ENCODE measurements at regions not wholly inside any gene's neighbourhood (a gene's known extent, or its start where the extent isn't known, plus 50 kb on each side); places are given as distances from the start of the nearest gene placed in this dataset.

DNA sequence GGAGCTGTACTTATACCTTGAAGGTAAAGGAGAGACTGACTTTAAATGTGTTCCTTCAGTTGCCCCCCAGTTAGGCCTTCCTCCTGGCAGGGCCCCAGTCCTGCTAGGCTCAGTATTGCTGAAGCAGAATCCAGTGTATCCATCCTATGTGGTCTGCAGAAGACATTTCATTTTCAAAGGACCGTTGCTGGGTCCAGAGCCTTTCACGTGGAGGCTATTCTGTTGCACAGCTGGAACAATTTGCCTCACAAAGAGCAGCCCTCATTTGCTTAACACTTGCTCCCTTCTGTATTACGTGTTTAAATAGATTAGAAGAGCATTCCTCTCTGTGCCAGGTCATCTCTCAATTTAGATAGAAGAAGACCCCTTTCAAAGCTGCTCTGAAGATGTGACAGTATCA lies 78.9 kb upstream of the CFAP20DC start:
- H3K79me2 ChIP-seq (ENCODE audit: low read depth) = no peaks in the 10 kb centered on the region
- H3K4me2 ChIP-seq = no peak overlapping the region
- TF ChIP-seq, protein P1, sequence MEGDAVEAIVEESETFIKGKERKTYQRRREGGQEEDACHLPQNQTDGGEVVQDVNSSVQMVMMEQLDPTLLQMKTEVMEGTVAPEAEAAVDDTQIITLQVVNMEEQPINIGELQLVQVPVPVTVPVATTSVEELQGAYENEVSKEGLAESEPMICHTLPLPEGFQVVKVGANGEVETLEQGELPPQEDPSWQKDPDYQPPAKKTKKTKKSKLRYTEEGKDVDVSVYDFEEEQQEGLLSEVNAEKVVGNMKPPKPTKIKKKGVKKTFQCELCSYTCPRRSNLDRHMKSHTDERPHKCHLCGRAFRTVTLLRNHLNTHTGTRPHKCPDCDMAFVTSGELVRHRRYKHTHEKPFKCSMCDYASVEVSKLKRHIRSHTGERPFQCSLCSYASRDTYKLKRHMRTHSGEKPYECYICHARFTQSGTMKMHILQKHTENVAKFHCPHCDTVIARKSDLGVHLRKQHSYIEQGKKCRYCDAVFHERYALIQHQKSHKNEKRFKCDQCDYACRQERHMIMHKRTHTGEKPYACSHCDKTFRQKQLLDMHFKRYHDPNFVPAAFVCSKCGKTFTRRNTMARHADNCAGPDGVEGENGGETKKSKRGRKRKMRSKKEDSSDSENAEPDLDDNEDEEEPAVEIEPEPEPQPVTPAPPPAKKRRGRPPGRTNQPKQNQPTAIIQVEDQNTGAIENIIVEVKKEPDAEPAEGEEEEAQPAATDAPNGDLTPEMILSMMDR (conservative IDR thresholded peaks at IDR 0.05) = no peak
- TF ChIP-seq EZH2 (IDR thresholded peaks at IDR 0.05; ENCODE audit: low read depth) = no peak
- no peaks in the 10 kb centered on the region for H4K20me1 ChIP-seq (ENCODE audit: insufficient read depth)
- no TSS peak for BruUV-seq (replicated peaks)
- CTCF ChIA-PET = no interaction called here
- no peaks in the 10 kb centered on the region for H3F3A ChIP-seq (ENCODE audit: insufficient read depth, low read depth)
- H2AFZ ChIP-seq = no peak overlapping the region
- intact Hi-C loops (cut with micrococcal nuclease; ENCODE audit: unreplicated experiment) = no loop called here
- H3K4me3 ChIP-seq = no peak overlapping the region
- no peak overlapping the region for H3K27ac ChIP-seq
- H3K4me1 ChIP-seq (replicated peaks; ENCODE audit: insufficient read depth) = no peaks in the 10 kb centered on the region
- H3K27me3 ChIP-seq (ENCODE audit: insufficient read depth, low read depth) = no peaks in the 10 kb centered on the region
- H3K9me3 ChIP-seq (ENCODE audit: insufficient read depth, low read depth) = 0 out of 2 replicates have a peak, but pooled peaks cover under 1% of the 10 kb centered on the region
- H3K9me2 ChIP-seq (ENCODE audit: insufficient read depth) = 0 out of 2 replicates have a peak, but pooled peaks cover under 1% of the 10 kb centered on the region
- H3K36me3 ChIP-seq (ENCODE audit: low read depth) = no peaks in the 10 kb centered on the region; the same call in 1 of the 2 replicates
- POLR2A ChIA-PET (ENCODE audit: unreplicated experiment) = no interaction called here
- DNase-seq = no peak

DNA sequence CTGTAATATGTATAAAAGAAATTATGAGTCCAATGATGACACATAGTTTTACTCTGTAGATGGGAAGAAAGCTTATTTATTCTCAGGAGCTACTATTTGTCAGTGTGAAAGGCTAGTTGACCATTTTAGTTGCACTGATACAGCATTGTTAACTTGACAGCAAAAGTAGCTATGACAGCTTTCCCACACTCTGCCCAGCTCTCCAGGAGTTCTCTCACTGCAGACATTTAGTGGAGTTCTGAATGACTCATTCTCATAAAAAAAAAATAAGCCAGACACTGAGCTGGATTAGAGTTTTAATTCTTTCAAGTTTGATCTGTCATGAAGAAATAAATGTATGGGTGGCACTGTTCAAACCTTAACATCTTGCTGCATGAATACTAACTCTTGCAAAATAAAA lies 77.2 kb upstream of the CFAP20DC start:
- H3K36me3 ChIP-seq (ENCODE audit: low read depth) = no peaks in the 10 kb centered on the region; the same call in 1 of the 2 replicates
- TF ChIP-seq EZH2 (IDR thresholded peaks at IDR 0.05; ENCODE audit: low read depth) = no peak
- TF ChIP-seq, protein P1 (conservative IDR thresholded peaks at IDR 0.05) = no peak
- no peak overlapping the region for H3K27ac ChIP-seq
- POLR2A ChIA-PET (ENCODE audit: unreplicated experiment) = no interaction called here
- no peaks in the 10 kb centered on the region for H4K20me1 ChIP-seq (ENCODE audit: insufficient read depth)
- H3K79me2 ChIP-seq (ENCODE audit: low read depth) = no peaks in the 10 kb centered on the region
- no peaks in the 10 kb centered on the region for H3K27me3 ChIP-seq (ENCODE audit: insufficient read depth, low read depth)
- intact Hi-C loops (cut with micrococcal nuclease; ENCODE audit: unreplicated experiment) = no loop called here
- no peak overlapping the region for H3K4me2 ChIP-seq
- H3K4me1 ChIP-seq (replicated peaks; ENCODE audit: insufficient read depth) = no peaks in the 10 kb centered on the region
- H3K9me3 ChIP-seq (ENCODE audit: insufficient read depth, low read depth) = no peaks in the 10 kb centered on the region
- no peak overlapping the region for H2AFZ ChIP-seq
- BruUV-seq (replicated peaks) = no TSS peak
- no peaks in the 10 kb centered on the region for H3K9me2 ChIP-seq (ENCODE audit: insufficient read depth)
- CTCF ChIA-PET = no interaction called here
- no peak for DNase-seq
- no peaks in the 10 kb centered on the region for H3F3A ChIP-seq (ENCODE audit: insufficient read depth, low read depth)
- H3K4me3 ChIP-seq = no peak overlapping the region

DNA sequence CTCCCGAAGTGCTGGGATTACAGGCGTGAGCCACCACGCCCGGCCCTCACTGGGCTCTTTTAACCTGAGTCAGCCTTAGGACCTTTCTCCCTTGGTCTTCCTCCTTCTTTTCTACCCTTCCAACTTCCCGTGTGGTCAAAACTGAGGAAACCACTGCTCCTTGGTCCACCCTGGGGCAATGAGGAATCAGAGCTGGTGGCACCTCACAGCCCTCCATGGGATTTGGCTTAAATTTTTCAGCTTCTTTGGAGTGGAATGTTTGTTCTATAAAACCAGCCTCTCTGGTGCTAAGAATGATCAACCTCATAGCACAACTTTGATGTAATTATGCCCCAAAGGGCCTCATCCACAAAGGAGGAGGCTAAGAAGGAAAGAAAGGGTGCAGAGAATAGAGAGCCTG lies 76.6 kb upstream of the CFAP20DC start:
- Histone ChIP-seq H3K4me1 (replicated peaks; ENCODE audit: insufficient read depth) (no peaks in the 10 kb centered on the region), H3K9me2 (ENCODE audit: insufficient read depth) (no peaks in the 10 kb centered on the region), H2AFZ (no peak overlapping the region), H3F3A (ENCODE audit: insufficient read depth, low read depth) (no peaks in the 10 kb centered on the region), H3K79me2 (ENCODE audit: low read depth) (no peaks in the 10 kb centered on the region), H3K9me3 (ENCODE audit: insufficient read depth, low read depth) (no peaks in the 10 kb centered on the region), H4K20me1 (ENCODE audit: insufficient read depth) (no peaks in the 10 kb centered on the region), H3K4me2 (no peak overlapping the region), H3K36me3 (ENCODE audit: low read depth) (no peaks in the 10 kb centered on the region), H3K27ac (no peak overlapping the region), H3K27me3 (ENCODE audit: insufficient read depth, low read depth) (no peaks in the 10 kb centered on the region), H3K4me3 (no peak overlapping the region)
- POLR2A ChIA-PET (ENCODE audit: unreplicated experiment) = no interaction called here
- CTCF ChIA-PET = no interaction called here
- intact Hi-C loops (cut with micrococcal nuclease; ENCODE audit: unreplicated experiment) = no loop called here
- BruUV-seq (replicated peaks) = no TSS peak
- TF ChIP-seq, protein P1 (conservative IDR thresholded peaks at IDR 0.05) = no peak
- no peak for TF ChIP-seq EZH2 (IDR thresholded peaks at IDR 0.05; ENCODE audit: low read depth)
- no peak for DNase-seq

Measured in PC-9 (cell line).